ENCODE measurements at regions not wholly inside any gene's neighbourhood (a gene's known extent, or its start where the extent isn't known, plus 50 kb on each side); places are given as distances from the start of the nearest gene placed in this dataset.
"Not testable (repeated sequence)": the region's sequence is repeated elsewhere in the genome, so short reads cannot be mapped to it uniquely, and the experiment has no call there.

GRCh38 chr18:39191058-39191457 is 1625.5 kb upstream of the CELF4 start:
- no peak for DNase-seq (ENCODE audit: low read depth)

GRCh38 chr18:39190508-39190907 is 1624.9 kb upstream of the CELF4 start:
- DNase-seq (ENCODE audit: low read depth): no peak

- no peak for DNase-seq (ENCODE audit: low read depth)
Measured at GRCh38 chr18:39188278-39188677, 1622.7 kb upstream of the CELF4 start.

GRCh38 chr18:39186008-39186407 is 1620.4 kb upstream of the CELF4 start:
- DNase-seq (ENCODE audit: low read depth): no peak

- no peak for DNase-seq (ENCODE audit: low read depth)
Measured at GRCh38 chr18:39184176-39184575, 1618.6 kb upstream of the CELF4 start.

DNA sequence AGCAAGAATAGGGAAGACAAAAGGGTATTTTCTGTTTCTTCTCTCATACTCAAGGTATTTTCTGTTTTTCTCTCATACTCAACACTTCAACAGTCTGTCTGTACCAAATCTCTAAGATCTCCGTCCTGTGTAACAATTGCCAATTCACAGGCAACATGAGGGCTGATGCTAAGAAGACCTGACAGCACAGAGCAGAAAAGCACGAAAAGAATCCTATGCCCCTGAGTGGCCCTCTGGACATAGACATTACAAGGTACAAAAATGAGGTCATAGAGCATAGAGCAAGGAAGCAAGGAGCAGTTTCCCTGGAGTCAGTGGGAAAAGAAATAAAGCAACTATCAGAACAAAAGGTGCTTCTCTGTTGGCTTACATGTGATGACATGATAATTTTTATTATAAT is 1612.6 kb upstream of the CELF4 start:
- no peak for DNase-seq (ENCODE audit: low read depth)

DNA sequence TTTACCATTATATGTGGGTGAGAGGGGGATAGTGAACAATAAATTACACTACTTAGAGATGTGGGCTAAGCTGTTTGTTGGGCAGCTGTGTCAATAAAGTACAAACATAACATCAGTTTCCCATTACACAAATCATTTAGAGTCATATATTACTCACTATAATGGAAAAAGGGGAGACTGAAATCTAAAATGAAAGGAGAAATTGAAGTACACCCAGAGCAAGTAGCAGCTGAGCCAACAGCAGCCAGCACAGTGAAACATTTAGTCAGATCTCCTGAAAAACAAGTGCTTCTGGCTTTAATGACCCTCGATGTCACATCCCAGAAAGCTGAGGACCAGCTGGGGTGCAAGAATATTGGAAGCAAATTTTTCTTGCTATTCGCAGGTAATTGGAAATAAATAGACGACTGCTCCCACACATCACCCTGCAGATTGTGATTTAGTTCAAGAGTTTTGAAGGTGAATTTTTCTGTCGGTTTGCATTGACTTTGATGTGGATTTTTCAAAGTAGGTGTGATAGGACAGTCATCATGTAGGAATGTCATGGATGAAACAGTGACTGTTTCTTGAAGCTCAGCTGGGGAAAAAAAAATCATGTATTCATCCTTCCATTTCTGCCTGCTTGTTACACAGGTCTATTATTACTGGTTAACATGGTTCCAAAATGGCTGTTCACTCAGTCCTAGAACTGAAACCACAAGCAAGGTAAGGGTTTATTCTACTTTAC is 1607.3 kb upstream of the CELF4 start:
- peak; percentile 54 for DNase-seq (ENCODE audit: low read depth)

- DNase-seq (ENCODE audit: low read depth): no peak
Measured at GRCh38 chr18:39168723-39169122, 1603.1 kb upstream of the CELF4 start.

DNA sequence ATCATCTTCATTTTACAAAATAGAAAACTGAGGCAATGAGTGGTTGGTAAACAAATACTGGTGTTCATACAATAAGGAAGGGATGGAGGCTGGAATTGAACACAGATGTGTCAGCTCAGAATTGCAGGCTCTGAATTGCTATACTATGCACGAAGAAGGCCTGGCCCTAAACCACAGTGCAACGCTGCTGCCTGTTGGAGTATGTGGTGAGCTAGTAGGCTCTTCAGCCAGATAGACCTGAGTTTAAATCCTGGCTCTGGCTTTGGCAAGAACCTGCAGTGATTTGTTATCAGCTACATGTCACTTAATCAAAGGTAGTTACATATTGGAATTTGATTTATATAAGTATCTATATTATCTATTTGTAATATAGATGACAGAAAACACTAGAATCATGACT is 1602.4 kb upstream of the CELF4 start:
- no peak for DNase-seq (ENCODE audit: low read depth)

DNA sequence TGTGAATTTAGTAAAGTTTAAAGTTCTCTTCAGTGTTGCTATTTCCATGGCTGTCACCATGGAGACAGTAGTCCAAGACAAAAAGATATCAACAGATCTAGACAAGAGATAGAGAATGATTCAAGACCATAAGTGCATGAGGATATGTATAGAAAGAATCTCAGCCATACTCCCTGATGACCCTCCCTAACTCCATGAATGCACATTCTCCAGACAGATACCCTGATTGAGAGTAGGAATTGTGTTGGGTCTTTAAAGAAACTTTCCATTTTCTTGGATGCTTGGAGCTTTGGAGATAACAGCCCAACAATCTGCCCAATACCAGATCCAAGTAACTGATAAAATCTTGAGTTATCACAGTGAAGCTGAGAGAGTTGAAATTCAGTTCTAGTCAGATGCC is 1601.2 kb upstream of the CELF4 start:
- DNase-seq (ENCODE audit: low read depth): no peak

DNA sequence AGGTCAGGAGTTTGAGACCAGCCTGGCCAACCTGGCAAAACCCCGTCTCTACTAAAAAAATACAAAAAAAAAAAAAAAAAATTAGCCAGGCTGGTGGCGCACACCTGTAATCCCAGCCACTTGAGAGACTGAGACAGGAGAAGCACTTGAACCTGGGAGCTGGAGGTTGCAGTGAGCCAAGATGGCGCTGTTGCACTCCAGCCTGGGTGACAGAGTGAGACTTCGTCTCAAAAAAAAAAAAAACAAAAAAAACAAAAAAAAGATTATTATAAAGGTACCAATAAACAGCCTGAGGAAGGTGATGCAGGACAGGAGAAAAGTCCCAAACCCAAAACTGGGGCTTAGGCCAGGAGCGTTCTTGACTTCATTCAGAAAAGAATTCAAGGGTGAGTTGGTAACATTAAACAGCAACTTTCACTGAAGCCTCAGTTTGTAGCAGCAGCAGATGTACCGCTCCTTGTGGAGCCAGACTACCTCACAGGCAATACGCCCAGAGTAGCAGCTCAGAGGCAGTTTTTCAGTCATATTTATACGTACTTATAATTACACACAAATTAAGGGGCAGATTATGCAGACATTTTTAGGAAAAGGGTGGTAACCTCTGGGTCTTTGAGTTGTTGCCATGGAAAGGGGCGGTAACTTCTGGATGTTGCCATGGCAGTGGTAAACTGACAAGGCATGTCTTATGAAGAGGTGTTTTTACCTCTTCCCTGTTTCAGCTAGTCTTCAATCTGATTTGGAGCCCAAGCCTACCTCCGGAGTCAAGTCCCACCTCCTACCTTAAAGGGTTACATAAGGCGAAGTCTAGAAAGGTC is 1596.6 kb upstream of the CELF4 start:
- DNase-seq (ENCODE audit: low read depth): no peak

DNA sequence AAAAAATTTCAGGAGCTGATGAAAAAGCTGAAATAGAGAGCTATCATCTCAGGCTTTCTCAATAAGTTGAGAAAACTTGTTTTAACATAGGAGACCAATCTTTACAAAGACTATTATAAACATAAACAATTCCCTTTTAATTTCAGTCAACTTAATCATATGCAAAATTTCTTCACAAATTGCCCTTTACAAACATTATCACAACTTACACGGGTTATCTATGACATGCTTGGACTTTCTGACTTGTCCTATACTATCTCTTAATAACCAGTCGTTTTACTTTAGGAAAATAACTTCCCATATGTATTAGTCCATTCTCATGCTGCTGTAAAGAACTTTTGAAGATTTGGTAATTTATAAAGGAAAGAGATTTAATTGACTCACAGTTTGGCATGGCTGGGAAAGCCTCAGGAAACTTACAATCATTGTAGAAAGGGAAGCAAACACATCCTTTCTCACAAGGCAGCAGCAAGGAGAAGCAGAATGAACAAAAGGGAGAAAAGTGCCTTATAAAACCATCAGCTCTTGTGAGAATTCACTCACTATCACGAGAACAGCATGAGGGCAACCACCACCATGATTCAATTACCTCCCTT is 1583.7 kb upstream of the CELF4 start:
- DNase-seq (ENCODE audit: low read depth): peak; percentile 5

DNA sequence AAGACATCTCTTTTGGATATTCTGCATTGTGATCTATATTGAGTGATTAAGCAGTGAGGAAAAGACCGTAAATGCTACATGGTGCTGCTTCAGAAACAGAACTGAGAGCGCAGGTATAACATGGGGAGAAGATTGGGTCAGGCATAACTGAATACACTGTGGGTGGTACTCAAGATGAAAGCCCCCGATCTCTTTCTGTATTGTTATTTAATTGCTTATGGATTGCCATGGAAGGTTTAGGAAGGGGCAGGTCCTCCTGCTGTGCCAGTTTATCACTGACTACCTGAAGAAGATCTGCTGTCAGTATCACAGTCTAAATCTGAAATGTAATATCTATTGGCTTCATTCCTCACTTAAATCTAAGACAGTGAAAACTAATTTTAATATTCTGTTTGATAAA is 1568.7 kb upstream of the CELF4 start:
- no peak for DNase-seq (ENCODE audit: low read depth)

GRCh38 chr18:39127538-39127937 is 1561.9 kb upstream of the CELF4 start:
- not testable (repeated sequence) for DNase-seq (ENCODE audit: low read depth)

DNA sequence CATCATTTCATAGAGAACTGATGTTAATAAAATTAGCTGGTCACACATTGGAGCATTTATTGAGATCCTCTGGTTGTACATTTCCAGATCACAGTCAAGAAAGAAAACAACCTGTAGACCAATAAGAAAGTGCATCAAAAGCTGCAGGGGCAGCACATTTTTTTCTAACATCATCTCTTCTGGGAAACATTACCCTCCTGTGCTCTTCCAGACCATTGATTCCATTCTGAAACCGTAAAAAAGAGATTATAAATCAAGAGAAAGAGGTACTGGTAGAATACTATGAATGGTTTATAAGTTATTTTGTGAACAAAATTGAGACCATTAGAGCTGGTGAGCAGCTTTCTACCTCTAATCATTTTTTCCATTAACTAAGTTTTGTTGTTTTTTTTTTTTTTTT is 1548.2 kb upstream of the CELF4 start:
- no peak for DNase-seq (ENCODE audit: low read depth)

DNA sequence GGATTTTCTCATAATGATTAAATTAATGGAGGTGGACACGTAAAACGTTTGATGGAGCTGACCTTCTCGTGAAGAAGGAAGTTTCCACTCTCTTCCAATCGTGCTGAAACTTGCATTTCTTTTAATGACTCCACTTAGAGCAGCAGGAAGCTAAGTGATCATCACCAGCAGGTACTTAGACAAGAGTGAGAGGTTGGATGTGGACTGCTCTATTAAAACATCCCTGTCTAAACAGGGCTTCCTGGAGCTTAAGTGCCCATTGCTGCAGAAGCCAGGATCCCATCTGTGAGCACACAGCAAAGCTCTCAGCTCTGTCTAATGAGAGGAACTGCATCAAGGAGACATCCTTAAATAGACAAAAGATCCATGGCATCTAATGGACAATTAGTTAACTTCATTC is 1539.5 kb upstream of the CELF4 start:
- DNase-seq (ENCODE audit: low read depth): no peak

GRCh38 chr18:39072970-39073369 is 1507.4 kb upstream of the CELF4 start:
- DNase-seq (ENCODE audit: low read depth): no peak

DNA sequence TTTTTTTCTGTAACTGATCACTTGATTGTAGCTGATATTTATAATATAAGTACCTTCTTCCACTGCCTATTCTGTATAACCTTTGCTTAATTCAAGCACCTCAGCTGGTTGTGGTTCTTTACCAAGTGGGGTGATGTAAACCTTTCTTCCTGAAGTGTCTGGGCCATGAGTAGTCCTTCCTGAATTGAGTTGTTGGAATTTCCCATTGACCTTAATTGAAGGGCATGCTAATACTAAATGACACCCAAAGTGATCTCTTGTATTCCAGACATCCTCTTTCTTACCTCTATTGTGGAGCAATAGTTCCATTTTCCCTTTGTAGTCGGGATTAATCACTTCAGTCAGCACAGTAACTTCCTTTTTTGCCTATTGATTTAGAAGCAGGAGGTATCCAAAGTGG is 1496.8 kb upstream of the CELF4 start:
- DNase-seq (ENCODE audit: low read depth): no peak

DNA sequence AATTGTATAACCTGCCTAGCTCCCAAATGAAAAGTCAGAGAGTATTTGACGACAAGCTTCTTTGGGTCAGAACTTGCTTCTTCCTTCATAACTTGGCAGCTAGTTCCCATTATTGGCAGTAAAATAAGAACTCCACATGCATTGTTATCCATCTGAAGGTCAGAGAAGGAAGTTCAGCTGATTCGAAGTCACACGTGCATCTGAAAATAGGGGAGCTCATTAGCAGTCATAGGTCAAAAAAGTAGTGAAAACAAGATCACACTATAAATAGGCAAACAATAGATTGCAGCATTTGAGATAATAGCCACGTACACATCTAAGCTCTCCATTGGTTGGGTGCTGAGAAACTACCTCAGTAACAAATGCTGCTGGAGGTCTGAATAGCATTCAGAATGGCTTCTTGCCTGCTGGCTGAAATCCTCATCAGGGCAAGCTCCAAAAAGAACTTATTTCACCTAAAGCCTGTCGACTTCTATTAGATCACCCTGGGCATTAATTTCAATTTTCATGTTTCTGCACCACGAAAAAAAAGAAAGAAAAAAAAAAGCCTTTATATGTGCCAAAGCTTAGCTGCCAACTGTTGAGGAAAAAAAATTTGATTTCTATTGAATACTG is 1492.9 kb upstream of the CELF4 start:
- no peak for DNase-seq (ENCODE audit: low read depth)

DNA sequence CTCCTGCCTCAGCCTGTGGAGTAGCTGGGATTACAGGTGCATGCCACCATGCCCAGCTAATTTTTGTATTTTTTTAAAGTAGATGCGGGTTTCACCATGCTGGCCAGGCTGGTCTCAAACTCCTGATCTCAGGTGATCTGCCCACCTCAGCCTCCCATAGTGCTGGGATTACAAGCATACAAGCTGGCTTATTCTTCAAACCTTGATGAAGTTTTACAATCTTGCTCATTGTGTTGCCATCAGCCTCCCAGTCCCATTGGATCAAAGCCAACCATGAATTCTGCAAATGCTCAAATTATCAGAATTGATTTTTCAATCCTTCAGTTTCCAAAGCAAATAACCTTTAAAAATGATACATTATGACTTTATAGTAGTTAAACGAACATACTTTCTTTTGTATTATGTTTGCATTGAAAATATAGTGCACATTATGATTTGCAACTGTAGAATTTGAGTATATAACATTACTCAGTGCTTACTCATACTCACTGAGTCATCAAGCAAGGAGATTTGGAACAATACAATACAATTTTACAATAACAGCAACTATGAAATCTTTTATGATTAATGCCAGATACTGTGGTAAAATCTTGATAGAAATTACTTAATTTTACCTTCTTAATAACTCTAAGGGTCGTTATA is 1491.9 kb upstream of the CELF4 start:
- DNase-seq (ENCODE audit: low read depth): peak; percentile 22

DNA sequence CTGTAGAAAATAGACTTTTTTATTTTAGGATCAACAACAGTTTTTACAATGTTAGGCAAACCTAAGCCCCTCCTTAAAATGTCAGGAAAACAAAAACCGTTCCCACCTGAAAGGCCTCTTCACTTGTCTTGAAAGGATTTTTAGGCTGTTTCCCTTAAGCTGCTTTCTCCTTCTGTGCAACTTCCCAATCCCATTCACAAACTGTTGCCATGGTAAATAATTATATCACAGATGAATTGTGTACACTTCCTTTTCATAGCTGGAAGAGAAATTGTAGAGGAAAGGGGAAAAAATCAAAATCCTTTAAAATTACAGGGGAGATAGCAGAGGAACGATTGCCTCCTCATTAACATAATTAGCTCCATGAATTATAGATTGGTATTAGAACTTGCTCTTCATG is 1488.0 kb upstream of the CELF4 start:
- no peak for DNase-seq (ENCODE audit: low read depth)

GRCh38 chr18:39051013-39051412 is 1485.4 kb upstream of the CELF4 start:
- peak; percentile 19 for DNase-seq (ENCODE audit: low read depth)

Measured in LHCN-M2 (cell line).